Left renal cortex interstitium (tissue), 4 donors: ENCODE measurements at regions not wholly inside any gene's neighbourhood (a gene's known extent, or its start where the extent isn't known, plus 50 kb on each side); places are given as distances from the start of the nearest gene placed in this dataset.
"Not testable (repeated sequence)": the region's sequence is repeated elsewhere in the genome, so short reads cannot be mapped to it uniquely, and the experiment has no call there.

ENCODE experiments used
- DNase-seq, 4 donors: peaks; one replicate each; pipeline ENCODE4 v3.0.0-alpha.2; 2013; ENCODE audit warnings: low read depth in 4 of 4, low spot score in 2 of 4, missing footprints in 1 of 4

- DNase-seq = no peak
These were observed 384.5 kb downstream of the HGF start for GRCh38 chr7:81385370-81385769.

GRCh38 chr7:81383846-81384245, 386.0 kb downstream of the HGF start:
- no peak for DNase-seq

DNA sequence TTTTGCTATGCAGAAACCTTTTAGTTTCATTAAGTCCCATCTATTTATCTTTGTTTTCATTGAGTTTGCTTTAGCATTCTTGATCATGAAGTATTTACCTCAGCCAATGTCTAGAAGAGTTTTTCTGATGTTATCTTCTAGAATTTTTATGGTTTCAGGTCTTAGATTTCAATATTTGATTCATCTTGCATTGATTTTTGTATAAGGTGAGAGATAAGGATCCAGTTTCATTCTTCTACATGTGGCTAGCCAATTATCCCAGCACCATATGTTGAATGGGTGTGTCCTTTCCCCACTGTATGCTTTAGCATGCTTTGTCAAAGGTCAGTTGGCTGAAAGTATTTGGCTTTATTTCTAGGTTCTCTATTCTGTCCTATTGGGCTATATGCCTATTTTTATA, 395.2 kb downstream of the HGF start:
- DNase-seq = not testable (repeated sequence)

DNA sequence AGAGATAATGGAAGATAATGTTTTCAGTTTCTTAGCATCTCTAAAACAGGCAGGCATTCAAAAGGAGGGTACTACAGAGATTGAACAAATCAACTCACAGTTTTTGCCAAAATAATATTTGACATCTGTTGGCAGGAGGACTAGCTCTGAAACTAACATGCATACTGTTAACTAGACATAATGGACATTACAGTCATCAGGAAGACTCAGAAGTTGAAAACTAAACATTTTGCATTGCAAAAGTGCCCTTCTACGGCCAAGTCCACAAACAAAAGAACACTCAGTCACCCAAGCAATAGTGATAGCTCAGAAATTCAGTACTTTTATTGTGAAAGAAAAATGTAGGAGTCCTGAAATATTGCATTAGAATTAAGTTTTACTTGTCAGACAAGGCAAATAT, 399.0 kb downstream of the HGF start:
- DNase-seq = no peak

DNA sequence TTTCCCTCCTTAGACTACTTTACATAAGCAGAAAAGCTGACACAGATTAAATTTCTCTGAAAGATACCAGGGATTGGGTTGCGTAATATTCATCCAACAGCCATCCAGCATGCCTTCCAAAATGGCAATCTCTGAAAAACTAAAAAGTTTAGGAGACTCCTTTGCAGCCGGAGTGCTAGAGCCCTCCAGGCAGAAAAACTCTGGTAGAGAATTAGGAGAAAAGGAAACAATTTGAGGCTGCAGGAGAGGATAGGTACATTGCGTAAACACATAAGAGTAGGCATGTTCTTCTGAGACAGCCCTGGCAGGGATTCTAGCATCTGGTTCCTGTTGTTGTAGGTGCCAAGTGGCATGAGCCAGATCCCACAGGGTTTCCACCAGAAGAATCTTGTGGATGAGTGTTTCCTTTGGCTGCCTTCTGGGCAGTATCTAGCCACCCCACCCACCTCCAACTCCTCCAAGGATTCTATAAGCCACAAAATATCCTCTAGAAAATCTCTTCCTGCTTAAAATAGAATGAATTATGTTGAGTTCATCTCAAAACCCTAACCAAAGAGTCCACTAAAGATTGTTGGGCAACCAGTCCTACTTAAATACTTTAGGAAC, 402.4 kb downstream of the HGF start:
- DNase-seq = no peak

- DNase-seq = no peak
These were observed 403.3 kb downstream of the HGF start for GRCh38 chr7:81366546-81366945.

DNA sequence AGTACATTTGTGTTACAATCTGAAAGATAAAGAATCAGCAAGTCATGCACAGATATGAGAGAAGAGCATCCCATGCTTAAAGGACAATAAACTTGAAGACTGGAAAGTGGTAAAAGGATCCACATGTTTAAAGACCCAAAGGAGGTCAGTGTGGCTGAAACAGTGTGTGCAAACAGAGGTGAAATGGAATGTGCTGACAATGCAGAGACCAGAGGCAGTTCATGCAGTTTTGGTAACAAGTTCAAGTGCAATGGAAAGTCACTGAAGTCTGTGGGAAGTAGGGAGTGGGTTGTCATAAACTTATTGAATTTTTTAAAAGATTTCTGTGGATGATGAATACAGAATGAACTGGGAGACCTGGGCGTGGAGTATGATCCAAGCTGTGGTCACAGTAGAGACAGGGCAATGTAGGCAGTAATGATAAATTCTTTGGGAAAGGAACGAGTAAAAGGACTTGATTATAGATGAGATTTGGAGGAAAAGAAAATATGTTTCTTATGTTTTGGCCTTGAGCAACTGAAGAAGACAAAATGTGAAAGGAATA, 408.0 kb downstream of the HGF start:
- peak in 1 of 4 donors; percentile 0 for DNase-seq

DNA sequence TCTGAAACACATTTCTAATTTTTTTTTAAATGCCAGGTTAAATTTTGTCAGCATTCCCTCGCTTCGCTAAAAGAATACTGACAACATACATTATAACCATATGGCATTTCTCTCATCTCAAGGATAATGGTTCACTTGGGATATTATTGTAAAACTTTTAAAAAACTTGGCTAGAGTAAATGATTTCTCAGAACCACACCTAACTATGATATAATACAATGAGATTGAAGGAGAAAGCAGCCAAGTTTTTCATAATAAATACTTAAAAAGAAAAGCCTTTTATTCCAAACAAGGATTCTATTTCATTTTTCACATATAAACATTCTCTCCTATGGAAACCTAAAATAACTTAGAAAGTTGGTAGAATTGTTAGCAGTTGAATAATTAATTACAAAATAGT, 413.9 kb downstream of the HGF start:
- no peak for DNase-seq

DNA sequence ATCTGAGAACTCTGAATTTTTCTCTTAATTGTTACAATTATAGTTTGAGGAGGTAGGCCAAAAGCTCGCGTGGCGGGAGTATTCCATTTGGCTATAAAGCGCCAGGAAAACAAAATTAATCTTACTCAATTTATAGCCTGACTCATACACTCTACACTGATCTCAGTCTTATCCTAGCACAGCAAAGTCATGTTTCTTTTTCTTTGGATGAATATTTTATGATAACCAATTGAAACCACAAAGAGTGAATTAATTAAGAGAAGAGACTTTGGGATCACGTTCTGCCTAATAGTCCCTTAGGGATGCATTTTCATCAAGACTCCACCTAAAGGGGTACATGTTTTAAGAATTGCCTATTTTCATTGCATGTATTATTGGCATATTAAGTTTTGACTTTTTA, 420.8 kb downstream of the HGF start:
- DNase-seq = no peak

DNA sequence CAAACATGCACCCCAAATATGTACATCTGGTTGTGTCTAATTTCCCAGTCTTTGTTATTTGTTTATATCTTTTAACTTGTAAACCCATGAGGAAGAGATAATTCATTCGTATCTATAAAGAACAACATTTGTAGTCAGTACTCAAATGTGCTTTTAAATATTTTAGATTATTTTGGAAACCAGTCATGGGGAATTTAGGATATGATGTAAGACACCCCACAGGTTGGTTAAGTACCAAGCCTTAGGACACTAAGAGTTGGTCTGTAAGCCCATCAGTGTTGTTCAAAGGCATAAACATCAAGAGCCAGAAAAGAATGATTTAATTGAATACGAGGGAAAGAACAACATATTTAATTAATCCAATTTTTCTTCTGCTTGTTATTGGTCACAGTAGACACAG, 421.1 kb upstream of the SEMA3C start:
- DNase-seq = no peak

DNA sequence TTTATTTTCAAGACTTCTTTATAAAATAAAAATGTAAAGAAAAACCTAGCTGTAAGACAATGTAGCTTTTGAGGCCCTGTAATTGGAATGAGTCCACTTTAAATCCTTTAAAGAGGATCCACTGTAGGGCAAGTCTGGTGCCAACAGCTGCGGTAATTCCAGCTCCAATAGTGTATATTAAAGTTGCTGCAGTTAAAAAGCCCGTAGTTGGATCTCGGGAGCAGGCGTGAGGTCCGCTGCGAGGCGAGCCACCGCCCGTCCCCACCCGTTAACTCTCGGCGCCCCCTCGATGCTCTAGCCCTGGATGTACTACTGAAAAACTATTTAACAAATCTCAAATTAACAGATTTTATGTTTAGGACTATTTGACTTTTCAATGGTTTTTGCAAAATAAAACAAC, 414.7 kb upstream of the SEMA3C start:
- DNase-seq = no peak

- DNase-seq = no peak
These were observed 414.2 kb upstream of the SEMA3C start for GRCh38 chr7:81333004-81333403.

GRCh38 chr7:81331061-81332018, 412.5 kb upstream of the SEMA3C start:
- no peak for DNase-seq

DNA sequence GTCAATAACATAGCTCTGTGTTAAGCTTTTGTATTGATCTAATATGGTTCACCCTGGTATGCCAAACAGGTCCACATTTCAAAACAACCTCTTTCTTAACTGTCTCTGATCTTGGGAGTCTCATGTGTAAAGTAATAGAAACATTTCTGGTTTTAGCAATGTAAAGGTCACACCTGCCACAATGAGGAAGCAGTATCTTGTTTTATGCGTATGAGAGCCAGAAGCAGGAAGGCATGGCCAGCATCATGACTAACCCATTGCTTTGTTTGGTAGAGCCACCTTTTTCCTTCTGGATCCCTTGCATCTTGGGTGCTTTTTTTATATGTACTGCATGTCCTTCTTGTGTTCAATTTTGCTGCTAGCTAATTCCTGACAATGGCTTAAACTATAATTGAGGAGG, 411.3 kb upstream of the SEMA3C start:
- DNase-seq = no peak

GRCh38 chr7:81327468-81328266, 408.8 kb upstream of the SEMA3C start:
- no peak for DNase-seq

GRCh38 chr7:81321949-81322348, 403.1 kb upstream of the SEMA3C start:
- no peak for DNase-seq

GRCh38 chr7:81317741-81318140, 398.9 kb upstream of the SEMA3C start:
- DNase-seq = no peak

GRCh38 chr7:81308643-81309322, 389.9 kb upstream of the SEMA3C start:
- DNase-seq = no peak

- DNase-seq = no peak
These were observed 383.0 kb upstream of the SEMA3C start for GRCh38 chr7:81301815-81302214.

DNA sequence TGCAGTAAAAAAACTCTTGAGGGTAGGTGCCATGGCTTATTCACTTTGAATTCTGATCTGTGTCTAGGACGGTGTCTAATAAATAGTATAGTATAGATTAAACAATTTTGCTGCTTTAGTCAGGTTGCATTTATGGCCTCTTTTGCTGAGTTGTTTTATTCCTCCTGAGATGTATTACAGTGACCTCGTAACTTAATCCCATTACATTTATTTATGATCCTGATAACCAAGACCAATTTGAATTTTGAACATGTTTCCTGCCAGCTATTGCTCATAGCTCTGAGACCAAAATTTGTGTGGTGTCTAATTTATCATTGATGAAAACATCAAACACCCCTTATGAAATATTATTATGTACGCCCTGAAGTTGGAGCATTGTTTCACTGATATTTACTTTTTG, 381.9 kb upstream of the SEMA3C start:
- no peak for DNase-seq

DNA sequence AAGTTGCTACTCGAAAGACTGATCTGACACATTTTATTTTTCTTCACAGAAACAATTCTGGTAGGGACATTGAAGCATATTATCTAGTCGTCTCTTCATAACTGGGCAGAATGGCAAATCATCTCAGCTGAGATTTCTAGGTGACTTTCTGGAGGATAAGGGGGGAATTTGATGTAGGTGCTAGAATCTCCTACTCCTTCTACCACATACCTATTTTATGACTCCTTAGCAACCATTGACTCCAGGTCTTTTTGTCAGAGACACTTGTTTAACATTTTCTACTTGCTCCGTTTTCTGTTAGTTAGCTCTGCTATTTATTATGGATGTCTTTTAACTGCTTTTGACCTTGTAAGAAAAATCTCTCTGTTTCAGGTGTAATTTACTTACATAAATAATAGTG, 380.9 kb upstream of the SEMA3C start:
- DNase-seq = no peak
